HCT116 (cell line): ENCODE measurements at regions not wholly inside any gene's neighbourhood (a gene's known extent, or its start where the extent isn't known, plus 50 kb on each side); places are given as distances from the start of the nearest gene placed in this dataset.

Source experiments
- ATAC-seq: fragments of 200-7000 bp; cut with Tn5 transposase; 2 replicates; pipeline ENCODE4 v1.9.1; 2020; ENCODE audit warnings: mild to moderate bottlenecking, moderate library complexity
- BruUV-seq: library from RNA; stranded (reverse); fragments of 400-500 nt; replicated peaks from 2 replicates; lab custom pipeline; 2021; lab: Mats Ljungman, UMichigan
- CTCF ChIA-PET: fragments of 300-600 bp; sonication (Branson Sonifier 250); formaldehyde crosslinking; loops from one replicate; lab custom pipeline; 2021; ENCODE audit warnings: antibody characterized with exemption; lab: Charles Lee
- POLR2A ChIA-PET: fragments of 300-600, 350-600 bp; sonication (Branson Sonifier 250); formaldehyde crosslinking; loops from one replicate; lab custom pipeline; 2021; ENCODE audit warnings: antibody characterized with exemption; lab: Charles Lee
- RAD21 ChIA-PET, 2 experiments: fragments of 300-600 bp; sonication (Branson Sonifier 250); formaldehyde crosslinking; loops; one replicate each; lab custom pipeline; 2023; ENCODE audit warnings: low total read pairs in 2 of 2; ENCODE audit not compliant: uncharacterized antibody in 2 of 2, unreplicated experiment in 2 of 2, low non-redundant PET in 1 of 2; lab: Charles Lee
- DNase-seq: peaks from one replicate; pipeline ENCODE4 v3.0.0-alpha.2; 2010; ENCODE audit warnings: low read depth, low spot score
- H2AFZ ChIP-seq: fragments of 200-600 bp; shearing (Covaris generic), sonication (generic); 2 replicates; pipeline ENCODE4 v1.6.1; 2017; ENCODE audit warnings: low read depth, mixed run types, mixed read lengths, antibody characterized with exemption, low read length; ENCODE audit not compliant: poor library complexity, severe bottlenecking
- H3K27ac ChIP-seq: 2 replicates; pipeline ENCODE4 v1.5.1; 2012; ENCODE audit warnings: low read depth, low read length
- H3K27me3 ChIP-seq: fragments of 200-600 bp; sonication (generic); 2 replicates; pipeline ENCODE4 v1.6.1; 2016; ENCODE audit warnings: mixed run types, low read length, mixed read lengths; ENCODE audit not compliant: insufficient read depth
- H3K36me3 ChIP-seq, 2 experiments: fragments of 200-500 bp in 1 of 2; fragments of 200-600 bp in 1 of 2; sonication (Bioruptor generic) in 1 of 2; sonication (generic) in 1 of 2; 2 replicates each; pipeline versions ENCODE4 v1.5.1 to v1.6.1; 2014 to 2016; ENCODE audit warnings: low read length in 2 of 2, inconsistent platforms in 1 of 2, mixed read lengths in 1 of 2, mixed run types in 1 of 2; ENCODE audit not compliant: insufficient read depth in 2 of 2, control insufficient read depth in 1 of 2
- H3K4me1 ChIP-seq, 2 experiments: fragments of 200-600 bp in 1 of 2; sonication (generic) in 1 of 2; 2 replicates each; pipeline versions ENCODE4 v1.5.1 to v1.6.1; 2012 to 2017; ENCODE audit warnings: low read length in 2 of 2, inconsistent platforms in 1 of 2, mild to moderate bottlenecking in 1 of 2, mixed read lengths in 1 of 2, mixed run types in 1 of 2, moderate library complexity in 1 of 2; ENCODE audit not compliant: insufficient read depth in 2 of 2, control insufficient read depth in 1 of 2
- H3K4me2 ChIP-seq: fragments of 200-600 bp; sonication (generic); 2 replicates; pipeline ENCODE4 v1.6.1; 2017; ENCODE audit warnings: mixed run types, low read length, mixed read lengths
- H3K4me3 ChIP-seq, 2 experiments: fragments of 200-600 bp in 1 of 2; sonication (generic) in 1 of 2; replicated peaks in 1 of 2; 2 replicates each; pipeline ENCODE4 v1.5.1; 2011 to 2016; ENCODE audit warnings: low read length in 2 of 2, control low read depth in 1 of 2, low read depth in 1 of 2, mild to moderate bottlenecking in 1 of 2, mixed read lengths in 1 of 2, mixed run types in 1 of 2
- H3K79me2 ChIP-seq: fragments of 200-600 bp; sonication (generic); 2 replicates; pipeline ENCODE4 v1.6.1; 2017; ENCODE audit warnings: mild to moderate bottlenecking, mixed run types, low read length, moderate library complexity, mixed read lengths; ENCODE audit not compliant: insufficient read depth
- H3K9ac ChIP-seq: fragments of 200-600 bp; sonication (generic); 2 replicates; pipeline ENCODE4 v1.6.1; 2016; ENCODE audit warnings: low read length, mixed read lengths
- H3K9me2 ChIP-seq: fragments of 200-600 bp; sonication (generic), shearing (Covaris generic); 2 replicates; pipeline ENCODE4 v1.6.1; 2017; ENCODE audit warnings: mixed run types, mild to moderate bottlenecking, moderate library complexity; ENCODE audit not compliant: insufficient read depth
- H3K9me3 ChIP-seq, 2 experiments: fragments of 200-500 bp in 1 of 2; fragments of 200-600 bp in 1 of 2; sonication (Bioruptor generic) in 1 of 2; sonication (generic) in 1 of 2; 2 replicates each; pipeline ENCODE4 v1.6.1; 2014 to 2017; ENCODE audit warnings: low read length in 2 of 2, mixed read lengths in 2 of 2, inconsistent platforms in 1 of 2, low read depth in 1 of 2, mild to moderate bottlenecking in 1 of 2, mixed run types in 1 of 2, moderate library complexity in 1 of 2; ENCODE audit not compliant: control insufficient read depth in 1 of 2, insufficient read depth in 1 of 2
- H4K20me1 ChIP-seq: fragments of 200-600 bp; sonication (generic), shearing (Covaris generic); 2 replicates; pipeline ENCODE4 v1.6.1; 2017; ENCODE audit warnings: mixed run types, mild to moderate bottlenecking, moderate library complexity; ENCODE audit not compliant: insufficient read depth
- CBX3 ChIP-seq: IDR thresholded peaks from 2 replicates; pipeline ENCODE4 v1.6.1; 2012; ENCODE audit warnings: low read depth
- CEBPB ChIP-seq: IDR thresholded peaks from 2 replicates; pipeline ENCODE4 v1.6.1; 2012; ENCODE audit warnings: low read depth
- CTCF ChIP-seq, 3 experiments: fragments of 200-600 bp in 1 of 3; sonication (generic) in 1 of 3; IDR thresholded peaks in 2 of 3; conservative IDR thresholded peaks in 1 of 3; 2 replicates each; pipeline ENCODE4 v1.5.1; 2012 to 2017; ENCODE audit warnings: low read depth in 2 of 3, low read length in 2 of 3, antibody characterized with exemption in 1 of 3, borderline replicate concordance in 1 of 3, control low read depth in 1 of 3, mild to moderate bottlenecking in 1 of 3, mixed read lengths in 1 of 3, mixed run types in 1 of 3, moderate library complexity in 1 of 3; ENCODE audit not compliant: insufficient read depth in 1 of 3
- EGR1 ChIP-seq: IDR thresholded peaks from 2 replicates; pipeline ENCODE4 v1.6.1; 2012; ENCODE audit warnings: low read depth
- ELF1 ChIP-seq: IDR thresholded peaks from 2 replicates; pipeline ENCODE4 v1.6.1; 2012; ENCODE audit warnings: low read depth, borderline replicate concordance
- EZH2 ChIP-seq: fragments of 200-600 bp; sonication (generic); IDR thresholded peaks from 2 replicates; pipeline ENCODE4 v1.6.1; 2017; ENCODE audit warnings: antibody characterized with exemption, mixed run types
- EZH2phosphoT487 ChIP-seq: fragments of 200-600 bp; IDR thresholded peaks from 2 replicates; pipeline ENCODE4 v1.6.1; 2018; ENCODE audit warnings: antibody characterized with exemption, borderline replicate concordance
- JUND ChIP-seq: IDR thresholded peaks from 2 replicates; pipeline ENCODE4 v1.6.1; 2012
- MAX ChIP-seq: IDR thresholded peaks from 2 replicates; pipeline ENCODE4 v1.6.1; 2012
- POLR2A ChIP-seq: IDR thresholded peaks from 2 replicates; pipeline ENCODE4 v1.7.0; 2011; ENCODE audit warnings: borderline replicate concordance; ENCODE audit not compliant: insufficient read depth, insufficient read length; ENCODE audit errors: extremely low read depth
- POLR2AphosphoS5 ChIP-seq: IDR thresholded peaks from 2 replicates; pipeline ENCODE4 v1.6.1; 2011; ENCODE audit warnings: mild to moderate bottlenecking, low read depth, low read length, moderate library complexity
- RAD21 ChIP-seq: IDR thresholded peaks from 2 replicates; pipeline ENCODE4 v1.6.1; 2012; ENCODE audit warnings: low read depth, mild to moderate bottlenecking
- SP1 ChIP-seq: IDR thresholded peaks from 2 replicates; pipeline ENCODE4 v1.6.1; 2012; ENCODE audit warnings: low read depth
- TCF7L2 ChIP-seq: IDR thresholded peaks from 2 replicates; pipeline ENCODE4 v1.7.0; 2011; ENCODE audit warnings: borderline replicate concordance, inconsistent platforms; ENCODE audit not compliant: insufficient read depth, insufficient read length; ENCODE audit errors: extremely low read depth
- ZBTB33 ChIP-seq: IDR thresholded peaks from 2 replicates; pipeline ENCODE4 v1.6.1; 2011; ENCODE audit warnings: mild to moderate bottlenecking, low read length, moderate library complexity; ENCODE audit not compliant: insufficient replicate concordance; ENCODE audit errors: extremely low read depth
- ZFX ChIP-seq: fragments of 450-650 bp; IDR thresholded peaks from 2 replicates; pipeline ENCODE4 v1.6.1; 2017
- intact Hi-C: fragments of 100-400 bp; cut with micrococcal nuclease; formaldehyde crosslinking; loops from 2 replicates; pipeline ENCODE4 v1.10.0; 2022

GRCh38 chr1:59034925-59035324 lies 251.1 kb upstream of the JUN start:
- Histone ChIP-seq H3K27me3 (no peaks in the 10 kb centered on the region), H3K27ac (no peak overlapping the region), H3K79me2 (no peaks in the 10 kb centered on the region), H3K9ac (no peak overlapping the region), H3K9me2 (no peaks in the 10 kb centered on the region), H4K20me1 (no peaks in the 10 kb centered on the region), H2AFZ (no peak overlapping the region), H3K4me3 (no peak overlapping the region), H3K36me3 (no peaks in the 10 kb centered on the region), H3K9me3 (no peaks in the 10 kb centered on the region), H3K4me1 (no peaks in the 10 kb centered on the region), H3K4me2 (no peak overlapping the region)
- no TSS peak for BruUV-seq
- ChIA-PET CTCF (no interaction called here), POLR2A (interaction anchor here (1.5 kb wide), 1 partner anchor 14 kb away, joined by 3 read pairs; no protein-coding TSS in a partner anchor), RAD21 (no interaction called here)
- TF ChIP-seq POLR2A (no peak), POLR2AphosphoS5 (no peak), ZBTB33 (no peak), CBX3 (no peak), SP1 (no peak), ZFX (no peak), EZH2phosphoT487 (no peak), CEBPB (no peak), ELF1 (no peak), MAX (no peak), CTCF (IDR thresholded peaks at IDR 0.05 in 2 of 3, conservative IDR thresholded peaks at IDR 0.05 in 1 of 3; ENCODE audit: borderline replicate concordance in 1 of 3, insufficient read depth in 1 of 3, low read depth in 2 of 3, low read length in 2 of 3) (no peak), EGR1 (no peak), EZH2 (no peak), RAD21 (no peak), TCF7L2 (no peak), JUND (no peak)
- no peak for ATAC-seq
- no peak for DNase-seq
- intact Hi-C loops, result no loop called here
